H1 (cell line): ENCODE measurements at regions not wholly inside any gene's neighbourhood (a gene's known extent, or its start where the extent isn't known, plus 50 kb on each side); places are given as distances from the start of the nearest gene placed in this dataset.

Source experiments
- CTCF ChIA-PET: fragments of 300-600 bp; sonication (Branson Sonifier 250); formaldehyde crosslinking; loops from one replicate; lab custom pipeline; 2021; ENCODE audit not compliant: partially characterized antibody; lab: Charles Lee
- POLR2A ChIA-PET: fragments of 300-600 bp; sonication (Branson Sonifier 250); formaldehyde crosslinking; loops from one replicate; lab custom pipeline; 2021; ENCODE audit warnings: inconsistent platforms; ENCODE audit not compliant: partially characterized antibody; lab: Charles Lee
- DNase-seq, 2 experiments: peaks; one replicate each; pipeline versions ENCODE4 v3.0.0 to v3.0.0-alpha.2; 2010 to 2022; ENCODE audit warnings: low spot score in 2 of 2, low read depth in 1 of 2, mixed read lengths in 1 of 2
- FAIRE-seq: peaks from 2 replicates; lab custom pipeline; 2011; peaks lifted over from hg19 to GRCh38; lab: Jason Lieb, UNC
- H2AFZ ChIP-seq: 2 replicates; pipeline ENCODE4 v1.8.1; 2012; ENCODE audit warnings: low read length, inconsistent platforms
- H2AK5ac ChIP-seq: 2 replicates; pipeline ENCODE4 v1.6.1; 2013; ENCODE audit warnings: low read depth, low read length
- H2BK120ac ChIP-seq: replicated peaks from 2 replicates; pipeline ENCODE3; 2013; ENCODE audit warnings: low read depth, low read length, inconsistent platforms
- H2BK12ac ChIP-seq: 2 replicates; pipeline ENCODE4 v1.6.1; 2013; ENCODE audit warnings: low read depth, low read length
- H2BK15ac ChIP-seq: 2 replicates; pipeline ENCODE4 v1.6.1; 2013; ENCODE audit warnings: low read length
- H2BK20ac ChIP-seq: 2 replicates; pipeline ENCODE4 v1.6.1; 2013; ENCODE audit warnings: low read length
- H2BK5ac ChIP-seq: 2 replicates; pipeline ENCODE4 v1.6.1; 2013; ENCODE audit warnings: low read depth, low read length
- H3K14ac ChIP-seq: 2 replicates; pipeline ENCODE4 v1.6.1; 2013; ENCODE audit warnings: inconsistent platforms; ENCODE audit not compliant: insufficient read length
- H3K18ac ChIP-seq: 2 replicates; pipeline ENCODE4 v1.6.1; 2013; ENCODE audit warnings: low read length; ENCODE audit errors: extremely low read depth
- H3K23ac ChIP-seq: 2 replicates; pipeline ENCODE4 v1.6.1; 2013; ENCODE audit warnings: inconsistent platforms; ENCODE audit not compliant: insufficient read length
- H3K23me2 ChIP-seq: 2 replicates; pipeline ENCODE4 v1.6.1; 2013; ENCODE audit warnings: low read depth, low read length
- H3K27ac ChIP-seq: 2 replicates; pipeline ENCODE4 v1.6.1; 2011; ENCODE audit warnings: low read depth, low read length, inconsistent platforms
- H3K27me3 ChIP-seq, 4 experiments: replicated peaks in 1 of 4; 1 replicate in 1 of 4; 2 replicates in 3 of 4; pipeline versions ENCODE4 v1.6.1 to v1.8.1; 2011 to 2013; ENCODE audit warnings: low read length in 3 of 4, mild to moderate bottlenecking in 3 of 4, inconsistent platforms in 2 of 4, mixed read lengths in 2 of 4, moderate library complexity in 1 of 4; ENCODE audit not compliant: control insufficient read depth in 3 of 4, insufficient read depth in 3 of 4; ENCODE audit errors: extremely low read depth in 1 of 4
- H3K36me3 ChIP-seq, 4 experiments: 2 replicates each; pipeline versions ENCODE4 v1.6.1 to v1.8.1; 2011 to 2013; ENCODE audit warnings: mild to moderate bottlenecking in 4 of 4, low read length in 3 of 4, moderate library complexity in 2 of 4, control low read depth in 1 of 4, inconsistent platforms in 1 of 4; ENCODE audit not compliant: insufficient read depth in 4 of 4, control insufficient read depth in 2 of 4
- H3K4ac ChIP-seq: replicated peaks from 2 replicates; pipeline ENCODE3; 2013; ENCODE audit warnings: low read length, low read depth, mixed read lengths, inconsistent platforms; ENCODE audit not compliant: insufficient read length
- H3K4me1 ChIP-seq, 4 experiments: replicated peaks in 1 of 4; 1 replicate in 1 of 4; 2 replicates in 3 of 4; pipeline versions ENCODE4 v1.6.1 to v1.8.1; 2011 to 2013; ENCODE audit warnings: low read length in 3 of 4, inconsistent platforms in 2 of 4, mixed read lengths in 1 of 4; ENCODE audit not compliant: insufficient read depth in 4 of 4, control insufficient read depth in 3 of 4
- H3K4me2 ChIP-seq, 2 experiments: 2 replicates each; pipeline versions ENCODE4 v1.6.1 to v1.8.1; 2011 to 2013; ENCODE audit warnings: low read depth in 2 of 2, low read length in 2 of 2, control low read depth in 1 of 2, inconsistent platforms in 1 of 2, mild to moderate bottlenecking in 1 of 2; ENCODE audit not compliant: insufficient read depth in 1 of 2
- H3K4me3 ChIP-seq, 4 experiments: fragments of 200-600, 300-600 bp in 1 of 4; sonication (generic), shearing (Covaris generic), sonication (Bioruptor Twin) in 1 of 4; 2 replicates each; pipeline versions ENCODE4 v1.5.1 to v1.8.1; 2011 to 2016; ENCODE audit warnings: low read length in 4 of 4, low read depth in 3 of 4, control low read depth in 2 of 4, inconsistent platforms in 2 of 4, mild to moderate bottlenecking in 2 of 4, mixed read lengths in 1 of 4, moderate library complexity in 1 of 4; ENCODE audit not compliant: insufficient read depth in 2 of 4; ENCODE audit errors: extremely low read depth in 1 of 4
- H3K56ac ChIP-seq: replicated peaks from 2 replicates; pipeline ENCODE3; 2013; ENCODE audit warnings: low read depth, mild to moderate bottlenecking, mixed read lengths, low read length, inconsistent platforms; ENCODE audit not compliant: insufficient read length
- H3K79me1 ChIP-seq: 2 replicates; pipeline ENCODE4 v1.6.1; 2013; ENCODE audit warnings: low read depth, low read length, control low read depth
- H3K79me2 ChIP-seq, 2 experiments: 2 replicates each; pipeline versions ENCODE4 v1.6.1 to v1.8.1; 2012 to 2013; ENCODE audit warnings: low read length in 2 of 2, mild to moderate bottlenecking in 2 of 2, inconsistent platforms in 1 of 2; ENCODE audit not compliant: insufficient read depth in 2 of 2, control insufficient read depth in 1 of 2
- H3K9ac ChIP-seq, 4 experiments: replicated peaks in 1 of 4; 1 replicate in 1 of 4; 2 replicates in 3 of 4; pipeline versions ENCODE4 v1.6.1 to v1.8.1; 2011 to 2013; ENCODE audit warnings: low read depth in 3 of 4, low read length in 3 of 4, control low read depth in 2 of 4, mild to moderate bottlenecking in 2 of 4, moderate library complexity in 2 of 4, inconsistent platforms in 1 of 4; ENCODE audit errors: extremely low read depth in 1 of 4
- H3K9me3 ChIP-seq, 2 experiments: 2 replicates each; pipeline versions ENCODE4 v1.6.1 to v1.8.1; 2012 to 2013; ENCODE audit warnings: mild to moderate bottlenecking in 2 of 2, moderate library complexity in 2 of 2, control low read depth in 1 of 2, inconsistent platforms in 1 of 2, low read depth in 1 of 2, low read length in 1 of 2, mixed read lengths in 1 of 2; ENCODE audit not compliant: insufficient read depth in 2 of 2
- H4K20me1 ChIP-seq, 2 experiments: replicated peaks in 1 of 2; 2 replicates each; pipeline versions ENCODE3 to v1.8.1; 2011 to 2013; ENCODE audit warnings: inconsistent platforms in 2 of 2, low read length in 2 of 2, mild to moderate bottlenecking in 1 of 2; ENCODE audit not compliant: insufficient read depth in 2 of 2, control insufficient read depth in 1 of 2
- H4K5ac ChIP-seq: 2 replicates; pipeline ENCODE4 v1.6.1; 2013; ENCODE audit warnings: low read length, low read depth, mixed read lengths, inconsistent platforms; ENCODE audit not compliant: insufficient read length
- H4K8ac ChIP-seq: 2 replicates; pipeline ENCODE4 v1.8.0; 2013; ENCODE audit warnings: mild to moderate bottlenecking, moderate library complexity, low read length, inconsistent platforms; ENCODE audit not compliant: insufficient read depth; ENCODE audit errors: extremely low read depth
- H4K91ac ChIP-seq: replicated peaks from 2 replicates; pipeline ENCODE3; 2013; ENCODE audit warnings: low read length, mixed read lengths, inconsistent platforms; ENCODE audit not compliant: insufficient read length
- EP300 ChIP-seq, 2 experiments: IDR thresholded peaks; 1 replicate in 1 of 2; 2 replicates in 1 of 2; pipeline ENCODE4 v1.6.1; 2011 to 2012; ENCODE audit warnings: low read depth in 2 of 2, low read length in 2 of 2, mild to moderate bottlenecking in 2 of 2, borderline replicate concordance in 1 of 2, inconsistent platforms in 1 of 2, moderate library complexity in 1 of 2
- RNF2 ChIP-seq: fragments of 200-900, 300-1000 bp; sonication (generic); IDR thresholded peaks from 2 replicates; pipeline ENCODE4 v1.7.1; 2016; ENCODE audit warnings: borderline replicate concordance, low read depth, mild to moderate bottlenecking, antibody characterized with exemption, low read length; ENCODE audit not compliant: poor library complexity, severe bottlenecking; ENCODE audit errors: missing control alignments
- SP1 ChIP-seq: IDR thresholded peaks from 2 replicates; pipeline ENCODE4 v1.6.1; 2011; ENCODE audit warnings: low read depth, low read length
- WGBS, 2 experiments: shearing (Covaris generic) in 1 of 2; methylation state at CpG; one replicate each; pipeline versions ENCODE4 v1.1.6 to v1.1.7; 2013 to 2015; ENCODE audit warnings: low lambda C conversion rate in 2 of 2, mixed read lengths in 2 of 2, inconsistent platforms in 1 of 2, low coverage in 1 of 2, missing lambda C conversion rate in 1 of 2; ENCODE audit not compliant: insufficient replicate concordance in 2 of 2, insufficient coverage in 1 of 2, insufficient read length in 1 of 2; ENCODE audit errors: extremely low coverage in 1 of 2, missing lambda C conversion rate in 1 of 2; 5-methylcytosine and 5-hydroxymethylcytosine counted together
- TF ChIP-seq, protein P1 (sequence below): IDR thresholded peaks from 2 replicates; pipeline ENCODE4 v1.6.1; 2012; ENCODE audit warnings: inconsistent platforms

- Histone ChIP-seq H4K20me1 (no peaks in the 10 kb centered on the region), H3K9me3 (no peaks in the 10 kb centered on the region), H2BK20ac (no peak overlapping the region), H2BK120ac (no peak overlapping the region), H2AFZ (no peak overlapping the region), H2AK5ac (no peak overlapping the region), H3K4me3 (no peak overlapping the region), H3K18ac (no peak overlapping the region), H4K91ac (no peak overlapping the region), H3K56ac (no peak overlapping the region), H2BK15ac (no peak overlapping the region), H2BK5ac (no peak overlapping the region), H3K4me2 (no peak overlapping the region), H3K4ac (no peak overlapping the region), H4K8ac (no peak overlapping the region), H3K79me2 (no peaks in the 10 kb centered on the region), H3K27ac (no peak overlapping the region), H3K23me2 (no peaks in the 10 kb centered on the region), H3K14ac (no peak overlapping the region), H3K9ac (no peak overlapping the region), H3K23ac (no peak overlapping the region), H3K4me1 (no peaks in the 10 kb centered on the region), H3K36me3 (no peaks in the 10 kb centered on the region), H2BK12ac (no peak overlapping the region), H3K79me1 (no peaks in the 10 kb centered on the region), H3K27me3 (no peaks in the 10 kb centered on the region), H4K5ac (no peak overlapping the region)
- DNase-seq (no peak), FAIRE-seq (no peak)
- WGBS, 2 experiments: 70% methylated on average over 5 of the region's 5 CpGs; no CpG with 5 or more reads in 1 of the 2 experiments
- POLR2A ChIA-PET: no interaction called here
- CTCF ChIA-PET: interaction anchor here (1.2 to 1.7 kb wide), 2 partner anchors 29 to 48 kb away, joined by 3 to 5 read pairs; no protein-coding TSS in a partner anchor
- TF ChIP-seq, protein P1, sequence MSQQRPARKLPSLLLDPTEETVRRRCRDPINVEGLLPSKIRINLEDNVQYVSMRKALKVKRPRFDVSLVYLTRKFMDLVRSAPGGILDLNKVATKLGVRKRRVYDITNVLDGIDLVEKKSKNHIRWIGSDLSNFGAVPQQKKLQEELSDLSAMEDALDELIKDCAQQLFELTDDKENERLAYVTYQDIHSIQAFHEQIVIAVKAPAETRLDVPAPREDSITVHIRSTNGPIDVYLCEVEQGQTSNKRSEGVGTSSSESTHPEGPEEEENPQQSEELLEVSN: no peak
- TF ChIP-seq EP300 (IDR thresholded peaks at IDR 0.05; ENCODE audit: borderline replicate concordance in 1 of 2, low read depth in 2 of 2, low read length in 2 of 2) (no peak), SP1 (no peak), RNF2 (no peak)
These were observed 95.5 kb upstream of the CHRNA7 start for GRCh38 chr15:31934821-31935220.
